WERI-Rb-1 (cell line): ENCODE measurements at regions not wholly inside any gene's neighbourhood (a gene's known extent, or its start where the extent isn't known, plus 50 kb on each side); places are given as distances from the start of the nearest gene placed in this dataset.

Experiments used
- DNase-seq: peaks from one replicate; pipeline ENCODE4 v3.0.0-alpha.2; 2020
- H3K27ac ChIP-seq: fragments of 250-450 bp; sonication (Bioruptor Pico); 2 replicates; pipeline ENCODE4 v1.5.1; 2020; ENCODE audit warnings: mild to moderate bottlenecking, moderate library complexity
- H3K27me3 ChIP-seq: fragments of 250-450 bp; sonication (Bioruptor Pico); 2 replicates; pipeline ENCODE4 v1.5.1; 2021; ENCODE audit warnings: mild to moderate bottlenecking, low read depth, moderate library complexity; ENCODE audit not compliant: insufficient read depth, severe bottlenecking
- H3K36me3 ChIP-seq: fragments of 250-450 bp; sonication (Bioruptor Pico); 2 replicates; pipeline ENCODE4 v1.5.1; 2020; ENCODE audit warnings: mild to moderate bottlenecking, moderate library complexity
- H3K4me3 ChIP-seq: 2 replicates; pipeline ENCODE4 v1.5.1; 2011; ENCODE audit warnings: low read depth, mild to moderate bottlenecking, control low read depth, low read length
- H3K9me3 ChIP-seq: fragments of 250-450 bp; sonication (Bioruptor Pico); 2 replicates; pipeline ENCODE4 v1.5.1; 2021; ENCODE audit warnings: mild to moderate bottlenecking, moderate library complexity; ENCODE audit not compliant: severe bottlenecking
- CTCF ChIP-seq: IDR thresholded peaks from 2 replicates; pipeline ENCODE4 v1.5.1; 2011; ENCODE audit warnings: low read depth, mild to moderate bottlenecking, control low read depth, inconsistent platforms, low read length

DNA sequence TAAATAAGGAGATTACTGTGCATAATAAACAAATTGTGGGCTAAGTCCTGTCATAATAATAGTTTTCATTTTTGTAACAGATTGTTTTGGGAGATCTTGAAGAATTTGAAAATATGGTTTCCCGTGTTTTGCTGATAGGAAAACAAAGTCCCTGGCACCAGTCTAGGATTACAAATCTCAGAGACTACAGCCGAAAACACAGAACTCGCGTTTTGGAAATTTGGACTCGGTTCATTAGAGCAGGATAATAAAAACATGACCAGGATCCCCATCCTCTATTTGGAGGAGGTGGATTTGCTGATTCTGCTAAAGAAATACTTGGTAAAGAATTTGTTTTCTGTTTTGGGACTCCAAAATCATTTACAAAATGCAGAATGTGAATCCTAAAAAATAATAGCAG lies 1194.4 kb downstream of the DTWD2 start:
- H3K9me3 ChIP-seq, result no peaks in the 10 kb centered on the region
- DNase-seq, result no peak
- TF ChIP-seq CTCF, result no peak
- no peak overlapping the region for H3K27ac ChIP-seq
- no peaks in the 10 kb centered on the region for H3K36me3 ChIP-seq
- H3K4me3 ChIP-seq, result no peak overlapping the region
- no peaks in the 10 kb centered on the region for H3K27me3 ChIP-seq

GRCh38 chr5:117792476-117792875 lies 1195.9 kb downstream of the DTWD2 start:
- DNase-seq, result no peak
- Histone ChIP-seq H3K27ac (no peak overlapping the region), H3K27me3 (no peaks in the 10 kb centered on the region), H3K36me3 (no peaks in the 10 kb centered on the region), H3K9me3 (no peaks in the 10 kb centered on the region), H3K4me3 (no peak overlapping the region)
- no peak for TF ChIP-seq CTCF

DNA sequence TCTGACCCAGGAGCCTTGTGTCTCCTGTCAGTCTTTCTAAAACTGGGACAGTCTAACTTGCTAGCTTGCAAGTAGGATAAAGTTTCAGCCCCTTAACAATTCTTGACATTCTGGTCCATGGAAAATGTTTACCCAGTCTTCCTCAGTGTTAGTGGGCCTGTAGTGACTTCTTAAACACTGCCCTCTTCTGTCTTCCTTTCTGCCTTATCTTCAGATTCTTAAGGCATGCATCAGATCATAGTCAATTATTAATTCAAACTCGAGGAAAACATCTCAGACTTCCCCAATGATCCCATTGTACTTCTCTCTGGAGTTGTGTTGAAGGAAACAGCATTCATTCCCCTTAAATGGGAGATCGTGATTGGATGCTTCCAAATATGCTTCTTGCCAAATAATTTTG lies 1199.8 kb downstream of the DTWD2 start:
- Histone ChIP-seq H3K36me3 (no peaks in the 10 kb centered on the region), H3K27ac (no peak overlapping the region), H3K27me3 (no peaks in the 10 kb centered on the region), H3K4me3 (no peak overlapping the region), H3K9me3 (no peaks in the 10 kb centered on the region)
- no peak for TF ChIP-seq CTCF
- no peak for DNase-seq

DNA sequence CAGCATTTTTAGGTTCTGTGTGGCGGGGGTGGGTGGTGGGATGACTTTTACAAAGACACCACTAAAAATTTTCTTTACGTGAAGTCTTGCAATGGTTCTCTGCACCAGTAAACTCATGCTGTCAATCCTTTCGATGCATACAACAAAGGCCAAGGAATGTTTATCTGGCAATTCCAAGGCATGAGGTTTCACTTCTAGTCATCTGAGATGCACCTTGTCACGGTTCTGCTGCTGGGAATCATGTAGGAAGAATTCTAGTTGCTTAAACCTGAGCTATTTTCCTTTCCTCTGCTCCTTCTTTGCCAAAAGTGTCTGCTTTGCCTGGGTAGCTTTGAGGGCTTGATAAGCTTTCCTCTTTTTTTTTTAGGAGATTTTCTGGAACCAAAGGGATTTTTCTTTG lies 1204.5 kb upstream of the SEMA6A start:
- Histone ChIP-seq H3K4me3 (no peak overlapping the region), H3K27ac (no peak overlapping the region), H3K9me3 (no peaks in the 10 kb centered on the region), H3K36me3 (no peaks in the 10 kb centered on the region), H3K27me3 (no peaks in the 10 kb centered on the region)
- DNase-seq, result no peak
- TF ChIP-seq CTCF, result no peak

DNA sequence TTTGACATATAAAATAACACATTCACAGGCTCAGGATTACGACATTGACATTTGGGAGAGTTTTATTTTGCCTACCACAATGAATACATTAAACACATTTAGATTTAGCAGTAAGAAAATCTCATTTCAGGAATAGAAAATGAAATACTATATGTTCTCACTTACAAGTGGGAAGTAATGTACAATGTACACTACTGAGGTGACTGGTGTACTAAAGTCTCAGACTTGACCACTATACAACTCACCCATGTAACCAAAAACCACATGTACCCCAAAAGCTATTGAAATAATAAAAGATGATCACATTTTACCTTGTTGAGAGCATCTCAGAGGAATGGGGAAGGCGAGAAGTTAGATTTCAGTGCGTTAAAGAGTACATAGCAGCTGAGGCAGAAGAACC lies 1202.4 kb upstream of the SEMA6A start:
- DNase-seq, result no peak
- H3K36me3 ChIP-seq, result no peaks in the 10 kb centered on the region
- no peaks in the 10 kb centered on the region for H3K9me3 ChIP-seq
- H3K27me3 ChIP-seq, result no peaks in the 10 kb centered on the region
- H3K4me3 ChIP-seq, result no peak overlapping the region
- H3K27ac ChIP-seq, result no peak overlapping the region
- TF ChIP-seq CTCF, result no peak

- no peaks in the 10 kb centered on the region for H3K36me3 ChIP-seq
- TF ChIP-seq CTCF, result no peak
- H3K9me3 ChIP-seq, result no peaks in the 10 kb centered on the region
- no peak overlapping the region for H3K4me3 ChIP-seq
- H3K27ac ChIP-seq, result no peak overlapping the region
- DNase-seq, result no peak
- no peaks in the 10 kb centered on the region for H3K27me3 ChIP-seq
Observed at GRCh38 chr5:117769877-117770276, 1195.3 kb upstream of the SEMA6A start.
